ENCODE measurements at regions not wholly inside any gene's neighbourhood (a gene's known extent, or its start where the extent isn't known, plus 50 kb on each side); places are given as distances from the start of the nearest gene placed in this dataset.

GRCh38 chr16:56063111-56063510, 128.2 kb upstream of the GNAO1 start:
- TF ChIP-seq EP300 (IDR thresholded peaks at IDR 0.05) (no peak), POLR2A (IDR thresholded peaks at IDR 0.05) (no peak)
- TF ChIP-seq, protein P1, sequence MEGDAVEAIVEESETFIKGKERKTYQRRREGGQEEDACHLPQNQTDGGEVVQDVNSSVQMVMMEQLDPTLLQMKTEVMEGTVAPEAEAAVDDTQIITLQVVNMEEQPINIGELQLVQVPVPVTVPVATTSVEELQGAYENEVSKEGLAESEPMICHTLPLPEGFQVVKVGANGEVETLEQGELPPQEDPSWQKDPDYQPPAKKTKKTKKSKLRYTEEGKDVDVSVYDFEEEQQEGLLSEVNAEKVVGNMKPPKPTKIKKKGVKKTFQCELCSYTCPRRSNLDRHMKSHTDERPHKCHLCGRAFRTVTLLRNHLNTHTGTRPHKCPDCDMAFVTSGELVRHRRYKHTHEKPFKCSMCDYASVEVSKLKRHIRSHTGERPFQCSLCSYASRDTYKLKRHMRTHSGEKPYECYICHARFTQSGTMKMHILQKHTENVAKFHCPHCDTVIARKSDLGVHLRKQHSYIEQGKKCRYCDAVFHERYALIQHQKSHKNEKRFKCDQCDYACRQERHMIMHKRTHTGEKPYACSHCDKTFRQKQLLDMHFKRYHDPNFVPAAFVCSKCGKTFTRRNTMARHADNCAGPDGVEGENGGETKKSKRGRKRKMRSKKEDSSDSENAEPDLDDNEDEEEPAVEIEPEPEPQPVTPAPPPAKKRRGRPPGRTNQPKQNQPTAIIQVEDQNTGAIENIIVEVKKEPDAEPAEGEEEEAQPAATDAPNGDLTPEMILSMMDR (IDR thresholded peaks at IDR 0.05), result no peak
